ENCODE measurements at regions not wholly inside any gene's neighbourhood (a gene's known extent, or its start where the extent isn't known, plus 50 kb on each side); places are given as distances from the start of the nearest gene placed in this dataset.
"Not testable (repeated sequence)": the region's sequence is repeated elsewhere in the genome, so short reads cannot be mapped to it uniquely, and the experiment has no call there.

DNA sequence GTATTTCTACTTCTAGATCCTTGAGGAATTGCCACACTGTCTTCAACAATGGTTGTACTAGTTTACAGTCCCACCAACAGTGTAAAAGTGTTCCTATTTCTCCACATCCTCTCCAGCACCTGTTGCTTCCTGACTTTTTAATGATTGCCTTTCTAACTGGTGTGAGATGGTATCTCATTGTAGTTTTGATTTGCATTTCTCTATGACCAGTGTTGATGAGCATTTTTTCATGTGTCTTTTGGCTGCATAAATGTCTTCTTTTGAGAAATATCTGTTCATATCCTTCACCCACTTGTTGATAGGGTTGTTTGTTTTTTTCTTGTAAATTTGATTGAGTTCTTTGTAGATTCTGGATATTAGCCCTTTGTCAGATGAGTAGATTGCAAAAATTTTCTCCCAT lies 1447.0 kb downstream of the ZPLD1 start:
- TF ChIP-seq POLR2AphosphoS5 (IDR thresholded peaks at IDR 0.05; ENCODE audit: low read depth); CTCF (IDR thresholded peaks at IDR 0.05; ENCODE audit: insufficient read depth, low read length): not testable (repeated sequence)

All from HL-60 (cell line).